DND-41 (cell line): ENCODE measurements at regions not wholly inside any gene's neighbourhood (a gene's known extent, or its start where the extent isn't known, plus 50 kb on each side); places are given as distances from the start of the nearest gene placed in this dataset.

Experiments used
- EZH2 ChIP-seq: IDR thresholded peaks from 3 replicates; pipeline ENCODE4 v1.6.1; 2012; ENCODE audit warnings: borderline replicate concordance, low read depth, mild to moderate bottlenecking, moderate library complexity, low read length, inconsistent platforms; ENCODE audit not compliant: severe bottlenecking
- TF ChIP-seq, protein P1 (sequence below): IDR thresholded peaks from 2 replicates; pipeline ENCODE4 v1.5.1; 2012; ENCODE audit warnings: borderline replicate concordance, low read length, moderate library complexity, mild to moderate bottlenecking; ENCODE audit not compliant: poor library complexity, severe bottlenecking; ENCODE audit errors: extremely low read depth

DNA sequence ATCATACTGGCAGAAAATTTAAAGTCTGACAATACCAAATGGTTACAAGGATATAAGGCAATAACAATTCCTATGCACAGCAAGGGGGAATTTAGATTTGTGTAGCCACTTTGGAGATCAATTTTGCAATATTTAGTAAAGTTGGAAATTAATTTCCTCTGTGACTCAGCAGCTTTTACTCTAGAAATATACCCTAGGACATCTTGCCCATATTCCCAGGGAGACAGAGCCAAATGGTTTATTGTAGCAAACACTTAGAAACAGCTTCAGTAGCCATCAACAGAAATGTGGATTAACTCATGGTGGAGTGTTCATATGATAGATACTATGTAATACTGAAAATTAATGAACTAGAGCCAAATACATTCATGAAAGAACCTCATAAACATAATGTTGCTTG lies 104.6 kb downstream of the BACH1 start:
- TF ChIP-seq, protein P1, sequence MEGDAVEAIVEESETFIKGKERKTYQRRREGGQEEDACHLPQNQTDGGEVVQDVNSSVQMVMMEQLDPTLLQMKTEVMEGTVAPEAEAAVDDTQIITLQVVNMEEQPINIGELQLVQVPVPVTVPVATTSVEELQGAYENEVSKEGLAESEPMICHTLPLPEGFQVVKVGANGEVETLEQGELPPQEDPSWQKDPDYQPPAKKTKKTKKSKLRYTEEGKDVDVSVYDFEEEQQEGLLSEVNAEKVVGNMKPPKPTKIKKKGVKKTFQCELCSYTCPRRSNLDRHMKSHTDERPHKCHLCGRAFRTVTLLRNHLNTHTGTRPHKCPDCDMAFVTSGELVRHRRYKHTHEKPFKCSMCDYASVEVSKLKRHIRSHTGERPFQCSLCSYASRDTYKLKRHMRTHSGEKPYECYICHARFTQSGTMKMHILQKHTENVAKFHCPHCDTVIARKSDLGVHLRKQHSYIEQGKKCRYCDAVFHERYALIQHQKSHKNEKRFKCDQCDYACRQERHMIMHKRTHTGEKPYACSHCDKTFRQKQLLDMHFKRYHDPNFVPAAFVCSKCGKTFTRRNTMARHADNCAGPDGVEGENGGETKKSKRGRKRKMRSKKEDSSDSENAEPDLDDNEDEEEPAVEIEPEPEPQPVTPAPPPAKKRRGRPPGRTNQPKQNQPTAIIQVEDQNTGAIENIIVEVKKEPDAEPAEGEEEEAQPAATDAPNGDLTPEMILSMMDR = no peak
- no peak for TF ChIP-seq EZH2
